ENCODE measurements at regions not wholly inside any gene's neighbourhood (a gene's known extent, or its start where the extent isn't known, plus 50 kb on each side); places are given as distances from the start of the nearest gene placed in this dataset.

GRCh38 chr4:10184501-10184938, 67.9 kb upstream of the WDR1 start:
- intact Hi-C loops (cut with DNase I; ENCODE audit: low total_unique reads), result no loop called here
- no peaks in the 10 kb centered on the region for H3K9me3 ChIP-seq
- DNase-seq, result no peak
- no peak overlapping the region for H3K4me3 ChIP-seq
- no peaks in the 10 kb centered on the region for H3K27me3 ChIP-seq
- TF ChIP-seq POLR2A (IDR thresholded peaks at IDR 0.05), result no peak
- no peak for TF ChIP-seq CTCF (IDR thresholded peaks at IDR 0.05)
- H3K4me1 ChIP-seq, result no peaks in the 10 kb centered on the region
- H3K27ac ChIP-seq, result no peak overlapping the region
- WGBS, 2 donors, result 64 to 77% methylated on average over 7 of the region's 7 CpGs
- H3K36me3 ChIP-seq (ENCODE audit: low read depth, missing control alignments), result no peaks in the 10 kb centered on the region

- intact Hi-C loops (cut with DNase I; ENCODE audit: low total_unique reads), result no loop called here
- no peaks in the 10 kb centered on the region for H3K4me1 ChIP-seq
- 43 to 53% methylated on average over 5 of the region's 5 CpGs for WGBS, 2 donors
Observed at GRCh38 chr4:10184041-10184440, 67.4 kb upstream of the WDR1 start.

GRCh38 chr4:10183462-10183861, 66.9 kb upstream of the WDR1 start:
- Histone ChIP-seq H3K4me3 (no peak overlapping the region), H3K9me3 (no peaks in the 10 kb centered on the region), H3K27ac (no peak overlapping the region), H3K36me3 (ENCODE audit: low read depth, missing control alignments) (no peaks in the 10 kb centered on the region), H3K27me3 (no peaks in the 10 kb centered on the region), H3K4me1 (no peaks in the 10 kb centered on the region)
- WGBS, 2 donors, result 64 to 73% methylated on average over 1 of the region's 1 CpG
- TF ChIP-seq CTCF (IDR thresholded peaks at IDR 0.05) (no peak), POLR2A (IDR thresholded peaks at IDR 0.05) (no peak)
- DNase-seq, result no peak
- intact Hi-C loops (cut with DNase I; ENCODE audit: low total_unique reads), result no loop called here

More at GRCh38 chr4:10184041-10184440, 67.4 kb upstream of the WDR1 start:
- no peak overlapping the region for H3K4me3 ChIP-seq
- H3K27ac ChIP-seq, result no peak overlapping the region
- H3K27me3 ChIP-seq, result no peaks in the 10 kb centered on the region
- H3K36me3 ChIP-seq (ENCODE audit: low read depth, missing control alignments), result no peaks in the 10 kb centered on the region
- TF ChIP-seq POLR2A (IDR thresholded peaks at IDR 0.05) (no peak), CTCF (IDR thresholded peaks at IDR 0.05) (no peak)
- no peak for DNase-seq
- no peaks in the 10 kb centered on the region for H3K9me3 ChIP-seq

- H3K4me3 ChIP-seq, result no peak overlapping the region
- no peak for DNase-seq
- no peaks in the 10 kb centered on the region for H3K9me3 ChIP-seq
- H3K27me3 ChIP-seq, result no peaks in the 10 kb centered on the region
- intact Hi-C loops (cut with DNase I; ENCODE audit: low total_unique reads), result no loop called here
- H3K36me3 ChIP-seq (ENCODE audit: low read depth, missing control alignments), result no peaks in the 10 kb centered on the region
- no peak overlapping the region for H3K27ac ChIP-seq
- 67 to 76% methylated on average over 6 of the region's 6 CpGs for WGBS, 2 donors
- TF ChIP-seq POLR2A (IDR thresholded peaks at IDR 0.05) (no peak), CTCF (IDR thresholded peaks at IDR 0.05) (no peak)
- no peaks in the 10 kb centered on the region for H3K4me1 ChIP-seq
Observed at GRCh38 chr4:10182446-10183424, 66.1 kb upstream of the WDR1 start.

Data from testis (tissue), 2 donors.